HEK293 (cell line): ENCODE measurements at regions not wholly inside any gene's neighbourhood (a gene's known extent, or its start where the extent isn't known, plus 50 kb on each side); places are given as distances from the start of the nearest gene placed in this dataset.

Source experiments
- CTCF ChIA-PET: fragments of 350-600 bp; formaldehyde crosslinking; extraction: SDS; loops from one replicate; lab custom pipeline; 2021; ENCODE audit warnings: antibody characterized with exemption; lab: Yijun Ruan, JAX
- POLR2A ChIA-PET: fragments of 300-600 bp; formaldehyde crosslinking; extraction: SDS; loops from one replicate; lab custom pipeline; 2020; ENCODE audit warnings: antibody characterized with exemption, inconsistent platforms; lab: Yijun Ruan, JAX
- H3K27ac ChIP-seq: fragments of 200-500 bp; sonication (Bioruptor generic); 2 replicates; pipeline ENCODE4 v1.5.1; 2014; ENCODE audit warnings: low read depth, low read length, control low read depth, inconsistent platforms; ENCODE audit errors: extremely low read depth
- H3K36me3 ChIP-seq, 2 experiments: fragments of 200-500 bp in 1 of 2; sonication (Bioruptor generic) in 1 of 2; 1 replicate in 1 of 2; 2 replicates in 1 of 2; pipeline ENCODE4 v1.5.1; 2014 to 2017; ENCODE audit warnings: inconsistent platforms in 2 of 2, low read length in 2 of 2; ENCODE audit not compliant: control insufficient read depth in 2 of 2, insufficient read depth in 1 of 2
- H3K4me1 ChIP-seq: fragments of 200-500 bp; sonication (Bioruptor generic); 2 replicates; pipeline ENCODE4 v1.5.1; 2014; ENCODE audit warnings: mild to moderate bottlenecking, low read length, inconsistent platforms; ENCODE audit not compliant: control insufficient read depth, insufficient read depth
- H3K4me3 ChIP-seq: 2 replicates; pipeline ENCODE4 v1.5.1; 2011; ENCODE audit warnings: low read depth, mild to moderate bottlenecking, control low read depth, low read length, moderate library complexity
- H3K9me3 ChIP-seq: fragments of 200-500 bp; sonication (Bioruptor generic); 2 replicates; pipeline ENCODE4 v1.5.1; 2014; ENCODE audit warnings: low read depth, low read length, inconsistent platforms; ENCODE audit not compliant: control insufficient read depth, insufficient read depth
- PRDM2 ChIP-seq: fragments of 450-650 bp; formaldehyde crosslinking; IDR thresholded peaks from 2 replicates; pipeline ENCODE4 v1.5.1; 2016; ENCODE audit warnings: missing biosample characterization, missing genetic modification characterization, borderline replicate concordance
- ZFP69B ChIP-seq: fragments of 450-650 bp; formaldehyde crosslinking; IDR thresholded peaks from 2 replicates; pipeline ENCODE4 v1.5.1; 2016; ENCODE audit warnings: missing biosample characterization, missing genetic modification characterization
- ZNF175 ChIP-seq: fragments of 450-650 bp; formaldehyde crosslinking; IDR thresholded peaks from 2 replicates; pipeline ENCODE4 v1.5.1; 2016; ENCODE audit warnings: missing biosample characterization, missing genetic modification characterization
- ZNF324 ChIP-seq: fragments of 450-650 bp; formaldehyde crosslinking; IDR thresholded peaks from 2 replicates; pipeline ENCODE4 v1.5.1; 2016; ENCODE audit warnings: missing biosample characterization, missing genetic modification characterization
- ZNF366 ChIP-seq: fragments of 450-650 bp; formaldehyde crosslinking; conservative IDR thresholded peaks from 2 replicates; pipeline ENCODE4 v1.5.1; 2016; ENCODE audit warnings: missing biosample characterization, missing genetic modification characterization
- ZNF433 ChIP-seq: fragments of 450-650 bp; formaldehyde crosslinking; IDR thresholded peaks from 2 replicates; pipeline ENCODE4 v1.5.1; 2016; ENCODE audit warnings: missing biosample characterization, missing genetic modification characterization, low read depth
- ZNF513 ChIP-seq: fragments of 450-650 bp; IDR thresholded peaks from 2 replicates; pipeline ENCODE4 v1.5.1; 2018; ENCODE audit warnings: missing biosample characterization, missing genetic modification characterization
- ZNF530 ChIP-seq: fragments of 450-650 bp; formaldehyde crosslinking; IDR thresholded peaks from 2 replicates; pipeline ENCODE4 v1.5.1; 2016; ENCODE audit warnings: low read depth, missing biosample characterization, missing genetic modification characterization
- ZNF560 ChIP-seq: fragments of 450-650 bp; formaldehyde crosslinking; IDR thresholded peaks from 2 replicates; pipeline ENCODE4 v1.5.1; 2017; ENCODE audit warnings: missing biosample characterization, missing genetic modification characterization, borderline replicate concordance
- ZNF600 ChIP-seq: fragments of 450-650 bp; formaldehyde crosslinking; IDR thresholded peaks from 2 replicates; pipeline ENCODE4 v1.5.1; 2016; ENCODE audit warnings: missing biosample characterization, missing genetic modification characterization
- ZNF660 ChIP-seq: fragments of 450-650 bp; IDR thresholded peaks from 2 replicates; pipeline ENCODE4 v1.5.1; 2018; ENCODE audit warnings: missing biosample characterization, mild to moderate bottlenecking, missing genetic modification characterization
- ZSCAN30 ChIP-seq: fragments of 450-650 bp; IDR thresholded peaks from 2 replicates; pipeline ENCODE4 v1.5.1; 2018; ENCODE audit warnings: missing biosample characterization, mild to moderate bottlenecking, missing genetic modification characterization, moderate library complexity
- TF ChIP-seq, protein P1 (sequence below): fragments of 450-650 bp; formaldehyde crosslinking; IDR thresholded peaks from 2 replicates; pipeline ENCODE4 v1.5.1; 2016; ENCODE audit warnings: missing biosample characterization, missing genetic modification characterization
- TF ChIP-seq, protein P2 (sequence below): fragments of 450-650 bp; formaldehyde crosslinking; IDR thresholded peaks from 2 replicates; pipeline ENCODE4 v1.5.1; 2017; ENCODE audit warnings: missing biosample characterization, missing genetic modification characterization

DNA sequence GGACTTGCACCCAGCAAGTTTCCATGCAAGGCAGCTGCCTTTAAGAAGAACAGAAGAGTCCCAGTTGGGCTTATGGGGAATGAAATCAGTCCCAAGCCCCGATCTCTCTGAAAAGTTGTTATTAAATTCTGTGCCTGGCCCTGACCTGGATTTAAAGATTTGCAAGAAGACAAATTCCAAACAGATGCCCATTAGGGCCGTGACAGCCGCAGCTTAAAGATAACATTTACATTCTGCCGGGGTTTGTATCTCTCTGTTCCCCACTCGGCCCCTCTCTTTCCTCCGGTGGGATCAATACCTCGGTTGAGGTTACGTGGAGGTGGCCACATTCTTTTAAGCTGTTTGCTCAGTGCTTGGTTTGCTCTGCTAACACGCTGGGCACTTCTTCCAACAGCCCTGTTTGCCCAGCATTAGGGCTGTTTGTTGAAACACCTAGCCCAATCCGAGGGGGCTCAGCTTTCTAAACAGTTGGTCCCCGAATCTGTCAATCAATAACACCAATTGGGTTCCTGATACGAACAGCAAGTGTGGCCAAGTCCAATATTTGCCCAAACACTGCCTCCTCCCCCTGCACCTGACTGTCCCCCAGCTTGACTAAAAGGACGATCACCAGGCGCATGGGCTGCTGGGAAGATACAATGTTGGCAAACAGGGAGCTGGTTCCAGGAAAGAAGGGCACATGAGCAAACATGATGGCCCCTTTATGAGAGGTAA is 108.6 kb downstream of the RPLP1 start (continued):
- TF ChIP-seq PRDM2 (tag by site-specific recombination), result no peak
- TF ChIP-seq, all 188 proteins: peak for 0

DNA sequence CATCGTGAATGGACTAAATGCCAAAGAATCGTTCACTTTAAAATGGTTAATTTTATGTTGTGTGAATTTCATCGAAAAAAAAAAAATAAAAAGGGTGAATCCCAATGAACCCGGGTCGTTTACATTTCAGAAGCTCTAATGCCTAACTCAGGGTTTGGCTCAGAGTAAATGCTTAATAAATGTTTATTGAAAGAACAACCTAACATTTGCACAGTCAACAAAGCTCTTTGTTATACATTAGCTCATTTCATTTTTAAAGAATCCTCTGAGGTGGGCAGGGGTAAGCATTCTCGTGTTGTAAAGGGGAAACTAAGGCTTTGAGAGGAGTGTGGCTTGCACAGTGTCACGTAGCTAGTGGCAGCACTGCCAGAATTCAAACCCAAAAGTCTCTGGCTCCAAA is 109.5 kb downstream of the RPLP1 start:
- Histone ChIP-seq H3K27ac (no peak overlapping the region), H3K9me3 (no peaks in the 10 kb centered on the region), H3K4me3 (no peak overlapping the region), H3K36me3 (no peaks in the 10 kb centered on the region), H3K4me1 (peaks cover 7% of the 10 kb centered on the region)
- CTCF ChIA-PET, result interaction anchor here (0.6 to 1.0 kb wide), 4 partner anchors 86 to 686 kb away, joined by 3 to 4 read pairs (median 4); no protein-coding TSS in a partner anchor
- TF ChIP-seq ZNF513 (tag by site-specific recombination), result no peak
- TF ChIP-seq ZNF324 (tag by site-specific recombination), result no peak
- TF ChIP-seq ZNF600 (tag by site-specific recombination), result no peak
- TF ChIP-seq, protein P1, sequence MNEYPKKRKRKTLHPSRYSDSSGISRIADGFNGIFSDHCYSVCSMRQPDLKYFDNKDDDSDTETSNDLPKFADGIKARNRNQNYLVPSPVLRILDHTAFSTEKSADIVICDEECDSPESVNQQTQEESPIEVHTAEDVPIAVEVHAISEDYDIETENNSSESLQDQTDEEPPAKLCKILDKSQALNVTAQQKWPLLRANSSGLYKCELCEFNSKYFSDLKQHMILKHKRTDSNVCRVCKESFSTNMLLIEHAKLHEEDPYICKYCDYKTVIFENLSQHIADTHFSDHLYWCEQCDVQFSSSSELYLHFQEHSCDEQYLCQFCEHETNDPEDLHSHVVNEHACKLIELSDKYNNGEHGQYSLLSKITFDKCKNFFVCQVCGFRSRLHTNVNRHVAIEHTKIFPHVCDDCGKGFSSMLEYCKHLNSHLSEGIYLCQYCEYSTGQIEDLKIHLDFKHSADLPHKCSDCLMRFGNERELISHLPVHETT (tag by site-specific recombination), result no peak
- TF ChIP-seq ZFP69B (tag by site-specific recombination), result no peak
- TF ChIP-seq, protein P2, sequence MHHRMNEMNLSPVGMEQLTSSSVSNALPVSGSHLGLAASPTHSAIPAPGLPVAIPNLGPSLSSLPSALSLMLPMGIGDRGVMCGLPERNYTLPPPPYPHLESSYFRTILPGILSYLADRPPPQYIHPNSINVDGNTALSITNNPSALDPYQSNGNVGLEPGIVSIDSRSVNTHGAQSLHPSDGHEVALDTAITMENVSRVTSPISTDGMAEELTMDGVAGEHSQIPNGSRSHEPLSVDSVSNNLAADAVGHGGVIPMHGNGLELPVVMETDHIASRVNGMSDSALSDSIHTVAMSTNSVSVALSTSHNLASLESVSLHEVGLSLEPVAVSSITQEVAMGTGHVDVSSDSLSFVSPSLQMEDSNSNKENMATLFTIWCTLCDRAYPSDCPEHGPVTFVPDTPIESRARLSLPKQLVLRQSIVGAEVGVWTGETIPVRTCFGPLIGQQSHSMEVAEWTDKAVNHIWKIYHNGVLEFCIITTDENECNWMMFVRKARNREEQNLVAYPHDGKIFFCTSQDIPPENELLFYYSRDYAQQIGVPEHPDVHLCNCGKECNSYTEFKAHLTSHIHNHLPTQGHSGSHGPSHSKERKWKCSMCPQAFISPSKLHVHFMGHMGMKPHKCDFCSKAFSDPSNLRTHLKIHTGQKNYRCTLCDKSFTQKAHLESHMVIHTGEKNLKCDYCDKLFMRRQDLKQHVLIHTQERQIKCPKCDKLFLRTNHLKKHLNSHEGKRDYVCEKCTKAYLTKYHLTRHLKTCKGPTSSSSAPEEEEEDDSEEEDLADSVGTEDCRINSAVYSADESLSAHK (tag by site-specific recombination), result no peak
- no peak for TF ChIP-seq ZSCAN30 (tag by site-specific recombination)
- no peak for TF ChIP-seq ZNF433 (tag by site-specific recombination)
- no peak for TF ChIP-seq ZNF560 (tag by site-specific recombination)
- no peak for TF ChIP-seq ZNF366 (tag by site-specific recombination)
- no peak for TF ChIP-seq ZNF175 (tag by site-specific recombination)
- TF ChIP-seq ZNF530 (tag by site-specific recombination), result no peak
- no peak for TF ChIP-seq ZNF660 (tag by site-specific recombination)
- POLR2A ChIA-PET, result no interaction called here
